ENCODE measurements at regions not wholly inside any gene's neighbourhood (a gene's known extent, or its start where the extent isn't known, plus 50 kb on each side); places are given as distances from the start of the nearest gene placed in this dataset.

- no peak for DNase-seq
Measured at GRCh38 chr1:22288593-22289241, 145.8 kb upstream of the WNT4 start.

GRCh38 chr1:22289307-22289995, 146.6 kb upstream of the WNT4 start:
- no peak for DNase-seq

GRCh38 chr1:22290157-22290556, 147.3 kb upstream of the WNT4 start:
- DNase-seq = no peak

GRCh38 chr1:22290611-22291010, 147.7 kb upstream of the WNT4 start:
- DNase-seq = no peak

GRCh38 chr1:22291057-22291456, 148.2 kb upstream of the WNT4 start:
- DNase-seq = no peak

- no peak for DNase-seq
Measured at GRCh38 chr1:22291494-22291893, 148.6 kb upstream of the WNT4 start.

GRCh38 chr1:22292011-22292788, 149.3 kb upstream of the WNT4 start:
- no peak for DNase-seq

- no peak for DNase-seq
Measured at GRCh38 chr1:22295396-22295795, 152.5 kb upstream of the WNT4 start.

GRCh38 chr1:22295856-22296255, 153.0 kb upstream of the WNT4 start:
- no peak for DNase-seq

GRCh38 chr1:22296701-22297591, 154.0 kb upstream of the WNT4 start:
- no peak for DNase-seq

- DNase-seq = peak; percentile 56
Measured at GRCh38 chr1:22297999-22298398, 153.7 kb upstream of the ZBTB40 start.

- no peak for DNase-seq
Measured at GRCh38 chr1:22303816-22304215, 147.8 kb upstream of the ZBTB40 start.

- no peak for DNase-seq
Measured at GRCh38 chr1:22309572-22309971, 142.1 kb upstream of the ZBTB40 start.

- DNase-seq = no peak
Measured at GRCh38 chr1:22311461-22311860, 140.2 kb upstream of the ZBTB40 start.

GRCh38 chr1:22313321-22313720, 138.3 kb upstream of the ZBTB40 start:
- DNase-seq = no peak

- no peak for DNase-seq
Measured at GRCh38 chr1:22314706-22315105, 136.9 kb upstream of the ZBTB40 start.

GRCh38 chr1:22315315-22316078, 136.2 kb upstream of the ZBTB40 start:
- DNase-seq = no peak

- peak; percentile 12 for DNase-seq
Measured at GRCh38 chr1:22317231-22317919, 134.3 kb upstream of the ZBTB40 start.

- DNase-seq = no peak
Measured at GRCh38 chr1:22317920-22318243, 133.8 kb upstream of the ZBTB40 start.

- peak; percentile 69 for DNase-seq
Measured at GRCh38 chr1:22318279-22318981, 133.2 kb upstream of the ZBTB40 start.

GRCh38 chr1:22319608-22320007, 132.0 kb upstream of the ZBTB40 start:
- no peak for DNase-seq
